ENCODE measurements at regions not wholly inside any gene's neighbourhood (a gene's known extent, or its start where the extent isn't known, plus 50 kb on each side); places are given as distances from the start of the nearest gene placed in this dataset.

DNA sequence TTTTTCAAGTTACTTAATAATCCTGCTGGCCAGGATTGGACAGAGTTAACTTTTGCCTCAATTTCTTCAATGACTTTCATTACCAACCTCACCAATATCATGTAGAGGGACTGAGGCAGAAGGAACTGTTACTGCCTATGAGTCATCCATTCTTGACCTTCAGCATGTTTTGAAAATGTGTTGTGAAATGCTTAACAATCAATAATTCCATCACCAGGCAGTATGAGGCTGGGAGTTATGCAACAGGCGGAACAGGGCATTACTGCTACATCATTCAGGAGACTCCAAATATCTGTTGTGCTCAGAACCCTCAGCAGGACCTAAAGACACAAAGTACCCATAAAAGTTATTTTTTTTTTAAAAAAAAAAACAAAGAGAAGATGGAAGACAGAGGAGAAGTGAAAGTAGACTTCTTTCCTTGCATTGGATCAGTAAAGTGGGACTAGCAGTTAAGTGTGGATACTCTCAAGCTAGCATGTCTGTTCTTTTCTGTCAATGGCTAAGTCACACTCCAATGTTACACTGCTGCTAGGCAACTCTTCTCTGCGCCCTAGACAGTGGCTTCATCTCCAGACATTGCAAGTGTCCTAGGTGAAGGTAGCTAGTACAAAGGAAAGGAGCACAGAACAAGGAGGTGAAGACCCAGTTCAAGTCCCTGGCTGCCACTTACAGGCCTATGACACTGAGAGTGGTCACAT is 184.9 kb upstream of the LPP start:
- TF ChIP-seq, protein P1, sequence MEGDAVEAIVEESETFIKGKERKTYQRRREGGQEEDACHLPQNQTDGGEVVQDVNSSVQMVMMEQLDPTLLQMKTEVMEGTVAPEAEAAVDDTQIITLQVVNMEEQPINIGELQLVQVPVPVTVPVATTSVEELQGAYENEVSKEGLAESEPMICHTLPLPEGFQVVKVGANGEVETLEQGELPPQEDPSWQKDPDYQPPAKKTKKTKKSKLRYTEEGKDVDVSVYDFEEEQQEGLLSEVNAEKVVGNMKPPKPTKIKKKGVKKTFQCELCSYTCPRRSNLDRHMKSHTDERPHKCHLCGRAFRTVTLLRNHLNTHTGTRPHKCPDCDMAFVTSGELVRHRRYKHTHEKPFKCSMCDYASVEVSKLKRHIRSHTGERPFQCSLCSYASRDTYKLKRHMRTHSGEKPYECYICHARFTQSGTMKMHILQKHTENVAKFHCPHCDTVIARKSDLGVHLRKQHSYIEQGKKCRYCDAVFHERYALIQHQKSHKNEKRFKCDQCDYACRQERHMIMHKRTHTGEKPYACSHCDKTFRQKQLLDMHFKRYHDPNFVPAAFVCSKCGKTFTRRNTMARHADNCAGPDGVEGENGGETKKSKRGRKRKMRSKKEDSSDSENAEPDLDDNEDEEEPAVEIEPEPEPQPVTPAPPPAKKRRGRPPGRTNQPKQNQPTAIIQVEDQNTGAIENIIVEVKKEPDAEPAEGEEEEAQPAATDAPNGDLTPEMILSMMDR (IDR thresholded peaks at IDR 0.05; ENCODE audit: low read depth, low read length, missing input control), result no peak
- TF ChIP-seq REST (IDR thresholded peaks at IDR 0.05), result peak; percentile 64
- TF ChIP-seq, protein P2, sequence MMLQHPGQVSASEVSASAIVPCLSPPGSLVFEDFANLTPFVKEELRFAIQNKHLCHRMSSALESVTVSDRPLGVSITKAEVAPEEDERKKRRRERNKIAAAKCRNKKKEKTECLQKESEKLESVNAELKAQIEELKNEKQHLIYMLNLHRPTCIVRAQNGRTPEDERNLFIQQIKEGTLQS (IDR thresholded peaks at IDR 0.05), result peak; percentile 99

All from liver (tissue), 3 donors.